ENCODE measurements at regions not wholly inside any gene's neighbourhood (a gene's known extent, or its start where the extent isn't known, plus 50 kb on each side); places are given as distances from the start of the nearest gene placed in this dataset.

- no peak for DNase-seq (ENCODE audit: low spot score)
These were observed 54.8 kb downstream of the CCDC71L start for GRCh38 chr7:106606120-106606519.

- DNase-seq (ENCODE audit: low spot score), result no peak
These were observed 56.0 kb downstream of the CCDC71L start for GRCh38 chr7:106604971-106605370.

- no peak for DNase-seq (ENCODE audit: low spot score)
These were observed 56.5 kb downstream of the CCDC71L start for GRCh38 chr7:106604303-106604924.

- DNase-seq (ENCODE audit: low spot score), result no peak
These were observed 57.6 kb downstream of the CCDC71L start for GRCh38 chr7:106603346-106603745.

- no peak for DNase-seq (ENCODE audit: low spot score)
These were observed 58.9 kb downstream of the CCDC71L start for GRCh38 chr7:106602062-106602461.

GRCh38 chr7:106600569-106601373 lies 60.2 kb downstream of the CCDC71L start:
- no peak for DNase-seq (ENCODE audit: low spot score)

GRCh38 chr7:106599343-106599698 lies 61.6 kb downstream of the CCDC71L start:
- DNase-seq (ENCODE audit: low spot score), result no peak

GRCh38 chr7:106598663-106599342 lies 62.2 kb downstream of the CCDC71L start:
- DNase-seq (ENCODE audit: low spot score), result peak; percentile 70

- no peak for DNase-seq (ENCODE audit: low spot score)
These were observed 63.0 kb downstream of the CCDC71L start for GRCh38 chr7:106597751-106598546.

GRCh38 chr7:106597014-106597413 lies 63.9 kb downstream of the CCDC71L start:
- DNase-seq (ENCODE audit: low spot score), result no peak

GRCh38 chr7:106595922-106596321 lies 65.0 kb downstream of the CCDC71L start:
- no peak for DNase-seq (ENCODE audit: low spot score)

GRCh38 chr7:106593028-106593417 lies 67.9 kb downstream of the CCDC71L start:
- no peak for DNase-seq (ENCODE audit: low spot score)

- no peak for DNase-seq (ENCODE audit: low spot score)
These were observed 68.5 kb downstream of the CCDC71L start for GRCh38 chr7:106592282-106593027.

- DNase-seq (ENCODE audit: low spot score), result no peak
These were observed 69.8 kb downstream of the CCDC71L start for GRCh38 chr7:106591146-106591545.

- DNase-seq (ENCODE audit: low spot score), result no peak
These were observed 70.6 kb downstream of the CCDC71L start for GRCh38 chr7:106590209-106590816.

- no peak for DNase-seq (ENCODE audit: low spot score)
These were observed 71.6 kb downstream of the CCDC71L start for GRCh38 chr7:106589198-106589879.

- no peak for DNase-seq (ENCODE audit: low spot score)
These were observed 72.3 kb downstream of the CCDC71L start for GRCh38 chr7:106588422-106589197.

- no peak for DNase-seq (ENCODE audit: low spot score)
These were observed 75.8 kb downstream of the CCDC71L start for GRCh38 chr7:106584914-106585759.
